ENCODE measurements at regions not wholly inside any gene's neighbourhood (a gene's known extent, or its start where the extent isn't known, plus 50 kb on each side); places are given as distances from the start of the nearest gene placed in this dataset.
"Not testable (repeated sequence)": the region's sequence is repeated elsewhere in the genome, so short reads cannot be mapped to it uniquely, and the experiment has no call there.

GRCh38 chr5:19001539-19001938 lies 986.5 kb downstream of the CDH18 start:
- DNase-seq = no peak

DNA sequence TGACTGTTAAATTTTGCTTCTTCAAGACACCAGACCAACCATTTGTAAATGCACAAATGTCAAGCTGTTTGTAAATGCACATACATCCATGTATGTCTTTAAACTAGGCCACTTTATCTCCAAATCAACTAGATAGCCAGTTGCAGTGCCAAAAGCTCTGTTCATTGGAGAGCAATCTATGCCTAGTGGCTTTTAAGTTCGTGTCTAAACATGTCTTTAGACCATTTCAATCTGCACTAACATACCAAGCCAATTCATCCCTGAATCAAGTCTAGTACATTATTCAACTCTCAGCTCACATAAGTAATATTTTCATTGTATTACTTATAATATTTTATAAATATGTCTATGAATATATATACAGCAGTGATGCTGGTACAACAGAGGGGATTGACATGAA lies 985.9 kb downstream of the CDH18 start:
- no peak for DNase-seq

- no peak for DNase-seq
These were observed 969.2 kb downstream of the CDH18 start for GRCh38 chr5:19018822-19019221.

- no peak for DNase-seq
These were observed 956.5 kb downstream of the CDH18 start for GRCh38 chr5:19031491-19031890.

- no peak for DNase-seq
These were observed 952.2 kb downstream of the CDH18 start for GRCh38 chr5:19035816-19036215.

GRCh38 chr5:19042106-19042505 lies 945.9 kb downstream of the CDH18 start:
- no peak for DNase-seq

- DNase-seq = no peak
These were observed 943.7 kb downstream of the CDH18 start for GRCh38 chr5:19044311-19044710.

DNA sequence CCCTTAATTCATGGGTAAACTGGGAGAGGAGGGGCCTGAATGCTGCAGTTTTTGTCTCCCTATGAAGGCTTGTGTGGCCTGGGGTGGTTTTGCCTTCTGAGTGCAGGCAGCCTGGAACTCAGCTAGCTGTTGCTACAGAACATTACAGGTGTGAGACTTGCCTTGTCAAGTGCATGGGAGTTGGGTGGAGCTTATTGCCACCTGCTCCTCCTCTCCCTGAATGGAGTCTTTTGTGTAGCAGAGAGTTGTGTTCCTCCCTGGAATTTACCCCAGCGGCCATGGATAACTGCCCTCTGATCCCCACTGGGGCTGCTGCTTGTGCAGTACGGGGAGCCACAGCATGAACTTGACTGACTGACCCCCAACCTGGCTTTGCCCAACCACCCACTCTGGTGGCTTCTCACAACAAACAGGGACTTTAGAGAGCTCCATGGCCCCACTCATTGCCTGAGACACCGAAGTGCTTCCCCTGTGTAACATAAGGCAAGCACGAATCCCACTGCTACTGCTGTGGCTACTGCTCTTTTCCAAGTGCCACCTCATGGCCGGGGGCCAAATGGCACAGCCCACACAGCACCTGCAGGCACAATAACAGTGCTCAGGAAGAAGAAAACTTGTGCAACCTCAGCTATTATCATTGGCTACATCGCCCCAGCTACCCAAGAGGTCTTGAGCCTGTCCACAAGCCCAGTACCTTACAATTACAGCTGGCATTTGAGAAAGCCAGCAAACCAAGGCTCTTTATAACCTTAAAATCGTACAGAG lies 942.9 kb downstream of the CDH18 start:
- DNase-seq = no peak

DNA sequence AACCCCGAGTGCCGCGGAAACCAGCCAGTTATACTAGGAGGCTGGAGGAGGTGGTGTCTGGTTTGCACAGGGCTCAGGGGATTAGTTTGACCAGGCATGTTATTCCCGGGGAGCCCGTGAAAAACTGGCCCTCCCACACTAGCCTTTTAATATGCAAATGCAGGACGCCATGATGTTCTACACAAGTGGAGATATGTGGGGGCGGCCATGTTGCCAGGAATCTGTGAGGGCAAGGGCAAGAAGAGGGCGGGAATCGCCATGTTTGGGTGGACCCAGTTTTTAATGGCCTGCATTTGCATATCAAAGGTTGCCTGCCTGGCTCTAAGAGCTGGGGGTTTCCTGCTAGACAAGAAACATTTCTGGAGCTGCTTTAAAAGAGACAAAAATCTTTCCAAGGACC lies 940.7 kb downstream of the CDH18 start:
- no peak for DNase-seq

- DNase-seq = no peak
These were observed 939.3 kb downstream of the CDH18 start for GRCh38 chr5:19048726-19049125.

GRCh38 chr5:19058216-19058615 lies 929.8 kb downstream of the CDH18 start:
- DNase-seq = no peak

DNA sequence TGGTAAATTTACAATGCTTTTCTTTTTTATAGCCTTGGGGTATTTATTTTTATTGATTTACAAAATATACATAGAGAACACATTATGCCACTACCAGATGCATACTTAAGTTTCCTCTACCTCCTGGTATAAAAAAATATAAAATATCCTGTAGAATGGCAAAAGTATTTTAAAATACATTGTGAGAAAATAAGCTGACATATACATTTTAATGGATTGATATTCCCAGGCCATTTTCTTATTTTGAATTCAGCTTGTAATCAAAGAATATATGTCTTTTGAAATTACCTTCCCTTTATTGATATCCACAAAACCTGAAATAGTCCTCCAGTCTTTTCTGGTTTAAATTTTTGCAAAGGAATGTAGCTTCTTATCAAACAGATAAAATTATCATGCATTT lies 923.9 kb downstream of the CDH18 start:
- no peak for DNase-seq

- no peak for DNase-seq
These were observed 920.3 kb downstream of the CDH18 start for GRCh38 chr5:19067741-19068140.

DNA sequence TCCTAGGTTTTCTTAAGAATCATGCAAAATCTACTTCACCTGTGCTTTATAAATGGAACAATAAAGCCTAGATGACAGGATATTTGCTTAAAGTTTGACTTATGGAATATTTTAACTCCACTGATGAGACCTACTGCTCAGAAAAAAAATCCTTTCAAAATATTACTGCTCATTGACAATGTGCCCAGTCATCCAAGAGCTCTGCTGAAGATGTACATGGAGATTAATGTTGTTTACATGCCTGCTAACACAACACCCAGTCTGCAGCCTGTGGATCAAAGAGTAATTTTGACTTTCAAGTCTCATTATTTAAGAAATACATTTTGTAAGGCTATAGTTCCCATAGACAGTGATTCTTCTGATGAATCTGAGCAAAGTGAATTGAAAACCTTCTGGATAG lies 889.6 kb downstream of the CDH18 start:
- DNase-seq = no peak

DNA sequence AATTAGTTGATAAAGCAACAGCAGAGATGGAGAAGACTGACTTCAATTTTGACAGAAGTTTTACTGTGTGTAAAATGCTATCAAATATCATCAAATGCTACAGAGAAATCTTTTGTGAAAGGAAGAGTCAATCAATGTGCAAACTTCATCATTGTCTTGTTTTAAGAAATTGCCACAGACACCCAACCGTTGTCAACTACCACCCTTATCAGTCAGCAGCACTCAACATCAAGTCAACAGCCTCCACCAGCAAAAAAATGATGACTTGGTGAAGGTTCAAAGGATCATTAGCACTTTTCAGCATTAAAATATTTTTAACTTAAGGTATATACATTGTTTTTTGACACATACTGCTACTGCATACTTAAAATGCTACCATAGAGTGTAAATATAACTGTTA lies 888.8 kb downstream of the CDH18 start:
- no peak for DNase-seq

GRCh38 chr5:19104948-19105347 lies 883.1 kb downstream of the CDH18 start:
- DNase-seq = no peak

- DNase-seq = no peak
These were observed 865.1 kb downstream of the CDH18 start for GRCh38 chr5:19122923-19123322.

GRCh38 chr5:19125956-19126713 lies 861.9 kb downstream of the CDH18 start:
- no peak for DNase-seq

DNA sequence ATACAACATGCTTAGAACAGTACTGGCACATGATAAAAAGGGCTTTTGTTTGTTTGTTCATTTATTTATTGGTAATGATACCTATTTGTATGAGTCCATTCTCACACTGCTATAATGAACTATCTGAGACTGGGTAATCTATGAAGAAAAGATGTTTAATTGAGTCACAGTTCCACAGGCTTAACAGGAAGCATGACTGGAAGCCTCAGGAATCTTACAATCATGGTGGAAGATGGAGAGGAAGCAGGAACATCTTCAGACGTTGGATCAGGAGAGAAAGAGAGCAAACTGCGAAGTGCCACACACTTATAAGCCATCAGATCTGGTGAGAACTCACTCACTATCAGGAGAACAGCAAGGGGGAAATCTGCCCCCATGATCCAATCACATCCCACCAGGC lies 847.7 kb downstream of the CDH18 start:
- DNase-seq = no peak

DNA sequence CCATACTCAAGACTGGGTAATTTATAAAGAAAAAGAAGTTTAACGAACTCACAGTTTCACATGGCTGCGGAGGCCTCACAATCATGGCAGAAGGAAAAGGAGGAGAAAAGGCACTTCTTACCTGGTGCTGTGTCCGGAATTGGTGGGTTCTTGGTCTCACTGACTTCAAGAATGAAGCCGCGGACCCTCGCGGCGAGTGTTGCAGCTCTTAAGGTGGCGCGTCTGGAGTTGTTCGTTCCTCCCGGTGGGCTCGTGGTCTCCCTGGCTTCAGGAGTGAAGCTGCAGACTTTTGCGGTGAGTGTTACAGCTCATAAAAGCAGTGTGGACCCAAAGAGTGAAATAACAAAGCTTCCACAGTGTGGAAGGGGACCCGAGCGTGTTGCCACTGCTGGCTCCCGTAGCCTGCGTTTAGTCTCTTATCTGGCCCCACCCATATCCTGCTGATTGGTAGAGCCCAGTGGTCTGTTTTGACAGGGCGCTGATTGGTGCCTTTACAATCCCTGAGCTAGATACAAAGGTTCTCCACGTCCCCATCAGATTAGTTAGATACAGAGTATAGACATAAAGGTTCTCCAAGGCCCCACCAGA lies 846.0 kb downstream of the CDH18 start:
- DNase-seq = not testable (repeated sequence)

DNA sequence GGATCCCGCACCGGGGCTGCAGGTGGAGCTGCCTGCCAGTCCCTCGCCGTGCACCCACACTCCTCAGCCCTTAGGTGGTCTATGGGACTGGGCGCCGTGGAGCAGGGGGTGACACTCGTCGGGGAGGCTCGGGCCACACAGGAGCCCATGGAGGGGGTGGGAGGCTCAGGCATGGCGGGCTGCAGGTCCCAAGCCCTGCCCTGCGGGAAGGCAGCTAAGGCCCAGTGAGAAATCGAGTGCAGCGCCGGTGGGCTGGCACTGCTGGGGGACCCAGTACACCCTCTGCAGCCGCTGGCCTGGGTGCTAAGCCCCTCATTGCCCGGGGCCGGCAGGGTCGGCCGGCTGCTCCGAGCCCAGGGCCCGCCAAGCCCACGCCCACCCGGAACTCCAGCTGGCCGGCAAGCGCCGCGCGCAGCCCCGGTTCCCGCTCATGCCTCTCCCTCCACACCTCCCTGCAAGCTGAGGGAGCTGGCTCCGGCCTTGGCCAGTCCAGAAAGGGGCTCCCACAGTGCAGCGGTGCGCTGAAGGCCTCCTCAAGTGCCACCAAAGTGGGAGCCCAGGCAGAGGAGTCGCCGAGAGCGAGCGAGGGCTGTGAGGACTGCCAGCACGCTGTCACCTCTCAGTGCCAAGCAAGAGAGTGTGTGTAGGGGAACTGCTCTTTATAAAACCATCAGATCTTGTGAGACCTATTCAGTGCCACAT lies 845.1 kb downstream of the CDH18 start:
- DNase-seq = not testable (repeated sequence)

DNA sequence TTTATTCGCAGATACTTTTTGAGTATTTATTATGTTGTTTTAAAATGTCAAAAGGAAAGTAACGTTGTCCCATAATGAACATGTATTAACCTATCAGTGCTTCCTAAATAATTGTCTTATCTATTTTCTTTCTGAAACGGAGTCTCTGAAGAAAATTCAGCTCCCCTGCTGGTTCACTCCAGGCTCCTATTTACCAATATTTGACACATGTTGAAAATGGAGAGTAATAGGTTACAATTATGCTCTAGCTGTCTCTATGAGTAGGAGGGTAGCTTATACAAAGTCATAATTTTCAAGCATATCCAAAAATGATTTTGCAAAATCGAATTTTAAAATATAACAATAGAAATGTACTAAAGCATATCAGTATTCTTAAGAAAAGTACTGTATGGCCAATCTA lies 844.1 kb downstream of the CDH18 start:
- no peak for DNase-seq

DNA sequence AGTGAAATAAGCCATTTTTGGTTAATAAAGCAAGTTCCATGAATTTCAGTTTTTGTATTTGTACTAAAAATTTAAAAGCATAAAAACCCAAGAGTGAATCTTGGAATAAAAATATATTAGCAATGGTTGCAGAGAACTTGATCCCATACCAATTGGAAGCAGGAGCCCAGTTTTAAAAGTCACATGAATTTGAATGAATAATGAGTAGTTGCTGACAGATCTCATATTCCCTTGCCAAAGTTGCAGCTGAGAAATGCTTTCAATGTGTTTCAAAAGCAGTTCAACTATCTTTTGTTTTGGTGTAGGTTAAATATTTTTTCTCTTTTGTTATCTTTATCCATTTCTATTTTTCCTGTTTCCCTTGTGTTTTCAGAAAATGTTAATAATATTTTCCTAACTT lies 818.6 kb downstream of the CDH18 start:
- DNase-seq = no peak

Data from NCI-H510A (cell line).